K562 (cell line): ENCODE measurements at regions not wholly inside any gene's neighbourhood (a gene's known extent, or its start where the extent isn't known, plus 50 kb on each side); places are given as distances from the start of the nearest gene placed in this dataset.

Source experiments
- ATAC-seq: fragments of 200-7000 bp; cut with Tn5 transposase; 3 replicates; pipeline ENCODE4 v1.9.1; 2020; ENCODE audit warnings: moderate library complexity
- BruUV-seq: library from RNA; stranded (reverse); fragments of 400-500 nt; replicated peaks from 2 replicates; lab custom pipeline; 2021; lab: Mats Ljungman, UMichigan
- CTCF ChIA-PET: fragments of 300-600 bp; formaldehyde crosslinking; extraction: SDS; loops from one replicate; lab custom pipeline; 2021; ENCODE audit warnings: low intra/inter-chr PET ratio; lab: Yijun Ruan, JAX
- POLR2A ChIA-PET: fragments of 300-600, 350-650 bp; sonication (Branson Sonifier 250); formaldehyde crosslinking; extraction: SDS; loops from one replicate; lab custom pipeline; 2021; ENCODE audit warnings: antibody characterized with exemption, inconsistent platforms; lab: Yijun Ruan, JAX
- DNase-seq, 4 experiments: peaks; one replicate each; pipeline versions ENCODE4 v3.0.0 to v3.0.0-alpha.2; 2011 to 2018; ENCODE audit warnings: low spot score in 3 of 4, mixed read lengths in 3 of 4; ENCODE audit errors: extremely low read depth in 1 of 4
- FAIRE-seq: peaks from 2 replicates; lab custom pipeline; 2011; peaks lifted over from hg19 to GRCh38; lab: Jason Lieb, UNC
- H2AFZ ChIP-seq: 2 replicates; pipeline ENCODE4 v1.6.0; 2011; ENCODE audit warnings: low read depth, low read length, control low read depth, inconsistent platforms
- H3K27ac ChIP-seq: fragments of 200-600 bp; 3 replicates; pipeline ENCODE4 v1.8.0; 2011; ENCODE audit warnings: low read depth, mild to moderate bottlenecking, control low read depth, inconsistent platforms, low read length, moderate library complexity, mixed read lengths; ENCODE audit errors: extremely low read depth
- H3K27me3 ChIP-seq, 2 experiments: fragments of 300-600 bp in 1 of 2; 2 replicates in 1 of 2; 3 replicates in 1 of 2; pipeline versions ENCODE4 v1.6.0 to v1.8.0; 2011; ENCODE audit warnings: inconsistent platforms in 2 of 2, low read length in 2 of 2, mild to moderate bottlenecking in 1 of 2, mixed read lengths in 1 of 2, moderate library complexity in 1 of 2; ENCODE audit not compliant: control insufficient read depth in 2 of 2, insufficient read depth in 2 of 2
- H3K36me3 ChIP-seq: fragments of 300-600 bp; 3 replicates; pipeline ENCODE4 v1.8.0; 2011; ENCODE audit warnings: mild to moderate bottlenecking, low read length, inconsistent platforms; ENCODE audit not compliant: control insufficient read depth, insufficient read depth
- H3K4me1 ChIP-seq, 2 experiments: fragments of 200-600 bp in 1 of 2; replicated peaks in 1 of 2; 2 replicates in 1 of 2; 3 replicates in 1 of 2; pipeline versions ENCODE4 v1.5.1 to v1.8.0; 2011; ENCODE audit warnings: inconsistent platforms in 2 of 2, low read length in 2 of 2, mild to moderate bottlenecking in 1 of 2, mixed read lengths in 1 of 2, moderate library complexity in 1 of 2; ENCODE audit not compliant: control insufficient read depth in 2 of 2, insufficient read depth in 2 of 2
- H3K4me2 ChIP-seq: 2 replicates; pipeline ENCODE4 v1.6.1; 2011; ENCODE audit warnings: low read length, control low read depth, inconsistent platforms, mixed read lengths; ENCODE audit not compliant: insufficient read depth
- H3K4me3 ChIP-seq: fragments of 200-600 bp; sonication (generic), shearing (Covaris generic); 2 replicates; pipeline ENCODE4 v1.5.1; 2016; ENCODE audit warnings: control low read depth, inconsistent platforms
- H3K79me2 ChIP-seq: fragments of 200-600 bp; 3 replicates; pipeline ENCODE4 v1.8.0; 2011; ENCODE audit warnings: low read length, inconsistent platforms; ENCODE audit not compliant: control insufficient read depth, insufficient read depth
- H3K9ac ChIP-seq, 2 experiments: 2 replicates each; pipeline versions ENCODE4 v1.6.0 to v1.6.1; 2011; ENCODE audit warnings: low read depth in 2 of 2, low read length in 2 of 2, control low read depth in 1 of 2, inconsistent platforms in 1 of 2, mild to moderate bottlenecking in 1 of 2, mixed read lengths in 1 of 2; ENCODE audit not compliant: insufficient read depth in 1 of 2
- H3K9me1 ChIP-seq: one replicate; pipeline ENCODE4 v1.6.0; 2011; ENCODE audit warnings: inconsistent platforms, mild to moderate bottlenecking, low read length, moderate library complexity; ENCODE audit not compliant: control insufficient read depth, insufficient read depth
- H3K9me3 ChIP-seq: replicated peaks from 2 replicates; pipeline ENCODE4 v1.5.1; 2011; ENCODE audit warnings: low read depth, low read length, inconsistent platforms; ENCODE audit not compliant: control insufficient read depth, insufficient read depth
- H4K20me1 ChIP-seq: replicated peaks from 2 replicates; pipeline ENCODE4 v1.6.1; 2011; ENCODE audit warnings: low read length, inconsistent platforms, mixed read lengths; ENCODE audit not compliant: control insufficient read depth, insufficient read depth
- ARID2 ChIP-seq: fragments of 450-650 bp; IDR thresholded peaks from 2 replicates; pipeline ENCODE4 v1.6.1; 2017; ENCODE audit warnings: antibody characterized with exemption, mild to moderate bottlenecking
- E2F6 ChIP-seq, 2 experiments: IDR thresholded peaks; 2 replicates each; pipeline ENCODE4 v1.6.1; 2011; ENCODE audit warnings: borderline replicate concordance in 1 of 2, control low read depth in 1 of 2, low read depth in 1 of 2, low read length in 1 of 2, mild to moderate bottlenecking in 1 of 2, mixed read lengths in 1 of 2, moderate library complexity in 1 of 2; ENCODE audit not compliant: insufficient read depth in 1 of 2, insufficient read length in 1 of 2, poor library complexity in 1 of 2, severe bottlenecking in 1 of 2; ENCODE audit errors: extremely low read depth in 1 of 2
- MECOM ChIP-seq: fragments of 250-450 bp; sonication (Bioruptor Pico); IDR thresholded peaks from 2 replicates; pipeline ENCODE4 v1.8.0; 2022; ENCODE audit warnings: inconsistent platforms
- MLX ChIP-seq, 2 experiments: fragments of 450-650 bp in 1 of 2; sonication (generic) in 1 of 2; formaldehyde crosslinking; conservative IDR thresholded peaks; 2 replicates each; pipeline versions ENCODE4 v1.4.0 to v1.8.1; 2020 to 2022; ENCODE audit warnings: mild to moderate bottlenecking in 1 of 2, missing genetic modification reagents in 1 of 2
- RNF2 ChIP-seq: sonication (generic); IDR thresholded peaks from 2 replicates; pipeline ENCODE4 v1.6.1; 2016
- ZNF121 ChIP-seq: sonication (generic); formaldehyde crosslinking; conservative IDR thresholded peaks from 2 replicates; pipeline ENCODE4 v1.8.0; 2022; ENCODE audit warnings: missing genetic modification reagents
- ZNF165 ChIP-seq: fragments of 250-450 bp; sonication (Bioruptor Pico); IDR thresholded peaks from 2 replicates; pipeline ENCODE4 v1.4.0; 2020; ENCODE audit warnings: borderline replicate concordance
- WGBS: fragments of 100-300 bp; shearing (Covaris generic); methylation state at CpG from one replicate; pipeline ENCODE4 v1.1.6; 2016; ENCODE audit warnings: low coverage, mixed read lengths; ENCODE audit not compliant: insufficient coverage; ENCODE audit errors: missing lambda C conversion rate; 5-methylcytosine and 5-hydroxymethylcytosine counted together
- in situ Hi-C: fragments of 300-500 bp; cut with MboI; formaldehyde crosslinking; loops from 4 replicates; pipeline ENCODE4 v1.15.0; 2018; ENCODE audit warnings: inconsistent platforms, mixed read lengths
- intact Hi-C: fragments of 100-400 bp; cut with micrococcal nuclease; formaldehyde crosslinking; loops from 2 replicates; pipeline ENCODE4 v1.14.2; 2022

- FAIRE-seq = no peak
- Histone ChIP-seq H2AFZ (no peak overlapping the region), H3K36me3 (no peaks in the 10 kb centered on the region), H3K79me2 (no peaks in the 10 kb centered on the region), H3K4me1 (no peaks in the 10 kb centered on the region), H3K9me1 (no peaks in the 10 kb centered on the region), H3K27ac (no peak overlapping the region), H3K4me3 (no peak overlapping the region), H3K9ac (no peak overlapping the region), H3K4me2 (no peak overlapping the region), H3K27me3 (peaks cover 0 to 11% of the 10 kb centered on the region in 2 experiments; a peak in 2 of 5 replicates), H4K20me1 (no peaks in the 10 kb centered on the region; the same call in 1 of the 2 replicates), H3K9me3 (no peaks in the 10 kb centered on the region)
- in situ Hi-C loops (loop anchor here (10.0 kb wide), 1 partner anchor 792 kb away; no protein-coding TSS in a partner anchor), intact Hi-C loops (no loop called here)
- CTCF ChIA-PET = no interaction called here
- TF ChIP-seq ZNF121 (CRISPR knock-in tag) (no peak), ARID2 (no peak), MLX (CRISPR knock-in tag; conservative IDR thresholded peaks at IDR 0.05) (no peak), ZNF165 (CRISPR knock-in tag) (no peak)
- BruUV-seq = no TSS peak
- DNase-seq = no peak
- WGBS = 2% methylated on average over 6 of the region's 6 CpGs
- no peak for ATAC-seq
- POLR2A ChIA-PET = no interaction called here
Measured at GRCh38 chr19:30646806-30647205, 274.6 kb downstream of the ZNF536 start.

GRCh38 chr19:30645946-30646577 is 273.9 kb downstream of the ZNF536 start:
- Histone ChIP-seq H3K9ac (no peak overlapping the region), H3K4me2 (no peak overlapping the region), H3K27ac (no peak overlapping the region), H3K9me3 (no peaks in the 10 kb centered on the region), H3K9me1 (no peaks in the 10 kb centered on the region), H3K4me1 (no peaks in the 10 kb centered on the region), H3K27me3 (peaks cover 0 to 11% of the 10 kb centered on the region in 2 experiments; a peak in 2 of 5 replicates), H4K20me1 (no peaks in the 10 kb centered on the region; the same call in 1 of the 2 replicates), H2AFZ (no peak overlapping the region), H3K79me2 (no peaks in the 10 kb centered on the region), H3K36me3 (no peaks in the 10 kb centered on the region), H3K4me3 (no peak overlapping the region)
- CTCF ChIA-PET = no interaction called here
- in situ Hi-C loops = loop anchor here (10.0 kb wide), 1 partner anchor 791 kb away; no protein-coding TSS in a partner anchor
- ATAC-seq (no peak), FAIRE-seq (no peak), DNase-seq (no peak)
- intact Hi-C loops = no loop called here
- BruUV-seq = no TSS peak
- POLR2A ChIA-PET = no interaction called here
- WGBS = under 1% methylated on average over 12 of the region's 12 CpGs
- no peak for TF ChIP-seq MECOM (CRISPR knock-in tag)
- TF ChIP-seq E2F6 (IDR thresholded peaks at IDR 0.05; ENCODE audit: borderline replicate concordance in 1 of 2, extremely low read depth in 1 of 2, insufficient read depth in 1 of 2, insufficient read length in 1 of 2, low read depth in 1 of 2, low read length in 1 of 2, poor library complexity in 1 of 2, severe bottlenecking in 1 of 2) = no peak
- TF ChIP-seq RNF2 = no peak
